ENCODE measurements at regions not wholly inside any gene's neighbourhood (a gene's known extent, or its start where the extent isn't known, plus 50 kb on each side); places are given as distances from the start of the nearest gene placed in this dataset.
"Not testable (repeated sequence)": the region's sequence is repeated elsewhere in the genome, so short reads cannot be mapped to it uniquely, and the experiment has no call there.

DNA sequence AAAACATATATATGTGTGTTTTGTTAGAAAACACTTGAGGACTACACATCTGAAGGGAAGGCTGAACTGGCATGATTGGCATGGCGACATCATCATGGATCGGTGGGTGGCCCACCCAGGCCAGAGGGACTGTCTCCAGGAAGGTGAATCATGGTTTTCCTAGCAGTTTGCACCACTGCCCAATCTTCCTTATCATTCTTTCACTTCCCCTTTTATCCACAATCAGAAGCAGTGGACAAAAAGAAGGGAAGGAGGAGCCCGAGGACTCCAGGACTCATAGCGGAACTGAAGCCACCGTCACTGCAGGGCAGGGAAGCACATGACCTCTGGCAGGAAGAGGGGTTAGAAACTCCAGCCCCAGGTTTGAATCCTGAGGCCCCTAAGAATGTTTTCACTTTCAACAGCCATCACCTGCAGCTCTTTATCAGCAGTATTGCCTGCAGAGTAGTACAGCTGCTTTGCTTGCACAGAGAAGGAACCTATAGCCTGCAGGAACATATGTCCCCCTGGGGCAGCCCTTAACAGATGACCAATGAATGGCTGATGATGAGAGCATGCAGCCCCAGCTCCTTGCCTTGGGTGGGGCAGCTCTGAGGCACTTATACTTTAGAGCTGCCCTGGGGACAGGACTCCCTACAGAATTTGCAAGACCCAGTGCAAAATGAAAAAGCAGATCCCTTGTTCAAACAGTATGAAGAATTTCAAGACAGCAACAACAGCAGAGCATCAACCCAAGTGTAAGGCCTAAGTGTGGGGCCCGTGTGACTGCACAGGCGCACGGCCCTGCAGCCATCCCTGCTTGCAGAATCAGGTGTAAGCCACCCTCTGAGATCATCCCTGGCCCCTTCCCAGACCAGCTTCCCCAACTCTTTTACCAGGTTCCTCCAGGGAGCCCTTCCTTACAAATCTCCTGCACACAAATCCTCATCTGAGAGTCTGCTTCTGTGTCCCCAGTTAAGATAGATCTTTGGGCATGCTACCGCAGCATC, 241.8 kb upstream of the IRF2BP2 start:
- peak in 1 of 56 donors; percentile 33 for DNase-seq

- no peak for DNase-seq
Observed at GRCh38 chr1:234849832-234850231, 239.9 kb upstream of the IRF2BP2 start.

DNA sequence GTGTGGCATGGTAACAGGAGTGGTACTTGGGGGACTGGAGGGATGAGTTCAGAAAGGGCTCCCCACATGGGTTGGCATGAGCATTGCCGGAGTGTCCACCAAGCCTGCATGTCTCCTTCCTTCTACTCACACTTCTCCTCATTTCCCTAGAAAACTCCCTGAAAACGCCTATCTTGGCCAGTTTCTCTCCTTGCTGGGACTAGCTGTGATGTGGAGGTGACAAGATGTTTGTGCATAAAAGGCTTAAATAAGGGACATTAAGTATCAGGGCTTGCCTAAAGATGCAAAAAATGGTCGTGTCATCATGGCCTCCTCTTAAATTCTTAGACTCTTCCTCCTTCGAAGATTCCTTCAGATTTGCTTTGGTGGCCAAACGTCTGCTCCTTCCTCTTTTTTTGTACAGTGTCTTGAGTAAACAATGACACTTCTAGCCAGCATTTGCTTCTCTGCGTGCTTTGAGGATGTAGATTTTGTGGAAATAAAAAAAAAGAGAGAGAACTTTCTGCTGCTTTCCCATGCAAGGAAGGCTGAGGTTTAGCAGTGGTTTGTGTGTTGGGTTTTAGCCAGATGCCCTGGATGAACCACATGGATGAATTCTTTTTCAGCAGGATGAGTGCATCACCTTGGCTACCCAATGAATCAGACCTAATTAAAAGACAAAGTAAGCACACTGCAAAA, 239.1 kb upstream of the IRF2BP2 start:
- peak in 8 of 56 donors; percentile 6 to 28 (median 8) for DNase-seq

GRCh38 chr1:234846813-234847212, 236.8 kb upstream of the IRF2BP2 start:
- not testable (repeated sequence) for DNase-seq

GRCh38 chr1:234845836-234846235, 235.9 kb upstream of the IRF2BP2 start:
- no peak for DNase-seq

GRCh38 chr1:234845097-234845660, 235.2 kb upstream of the IRF2BP2 start:
- DNase-seq, result no peak

GRCh38 chr1:234844479-234845031, 234.6 kb upstream of the IRF2BP2 start:
- DNase-seq, result no peak

- no peak for DNase-seq
Observed at GRCh38 chr1:234843946-234844345, 234.0 kb upstream of the IRF2BP2 start.

GRCh38 chr1:234842726-234843641, 233.0 kb upstream of the IRF2BP2 start:
- peak in 12 of 56 donors; percentile 4 to 30 (median 18) for DNase-seq

- peak in 11 of 56 donors; percentile 10 to 41 (median 18) for DNase-seq
Observed at GRCh38 chr1:234841710-234842231, 231.8 kb upstream of the IRF2BP2 start.

GRCh38 chr1:234841281-234841680, 231.3 kb upstream of the IRF2BP2 start:
- DNase-seq, result no peak

DNA sequence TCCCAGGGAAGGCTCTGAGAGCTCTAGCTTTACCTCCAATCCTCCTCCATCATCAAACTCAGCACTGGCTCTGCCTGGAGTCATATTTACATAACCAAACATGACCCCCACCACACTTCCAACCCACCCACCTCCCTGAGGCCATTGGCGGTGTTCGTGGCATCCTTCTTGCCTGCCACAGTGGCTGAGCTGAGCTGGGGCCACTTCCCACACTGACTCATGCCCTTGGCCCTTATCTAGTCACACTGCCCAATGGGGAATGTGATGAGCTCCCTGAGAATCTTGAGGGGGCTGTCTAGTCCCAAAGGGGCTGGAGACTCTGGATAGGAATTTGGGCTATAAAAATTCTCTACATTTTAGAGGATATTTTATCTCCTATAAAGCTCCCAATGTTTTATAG, 230.9 kb upstream of the IRF2BP2 start:
- DNase-seq, result no peak

GRCh38 chr1:234840253-234840652, 230.3 kb upstream of the IRF2BP2 start:
- DNase-seq, result no peak

DNA sequence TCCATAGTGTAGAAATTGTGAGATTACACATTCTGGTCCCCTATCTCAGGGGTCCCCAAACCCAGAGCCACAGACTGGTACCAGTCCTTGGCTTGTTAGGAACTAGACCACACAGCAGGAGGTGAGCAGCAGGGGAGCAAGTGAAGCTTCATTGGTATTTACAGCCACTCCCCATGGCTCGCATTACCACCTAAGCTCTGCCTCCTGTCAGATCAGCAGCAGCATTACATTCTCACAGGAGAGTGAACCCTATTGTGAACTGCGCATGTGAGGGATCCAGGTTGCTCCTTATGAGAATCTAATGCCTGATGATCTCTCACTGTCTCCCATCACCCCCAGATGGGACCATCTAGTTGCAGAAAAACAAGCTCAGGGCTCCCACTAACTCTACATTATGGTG, 229.7 kb upstream of the IRF2BP2 start:
- no peak for DNase-seq

GRCh38 chr1:234838820-234839219, 228.8 kb upstream of the IRF2BP2 start:
- no peak for DNase-seq

DNA sequence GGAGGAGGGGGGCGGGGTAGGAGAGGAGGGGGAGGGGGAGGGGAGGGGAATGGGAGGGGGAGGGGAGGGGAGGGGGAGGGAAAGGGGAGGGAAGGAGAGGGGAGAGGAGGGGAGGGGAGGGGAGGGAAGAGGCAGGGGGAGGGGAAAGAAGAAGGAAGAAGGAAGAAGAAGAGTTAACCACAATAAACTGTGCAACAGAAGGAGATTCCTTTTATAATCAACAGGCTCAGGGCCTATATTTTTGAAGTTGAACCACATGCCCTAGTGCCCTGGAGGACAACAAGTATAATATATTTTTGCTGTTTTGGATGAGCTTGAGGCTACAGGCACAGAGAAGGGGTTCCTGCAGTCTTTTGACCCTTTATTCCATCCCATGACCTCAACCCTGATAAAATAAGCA, 228.2 kb upstream of the IRF2BP2 start:
- no peak for DNase-seq

GRCh38 chr1:234837713-234838112, 227.7 kb upstream of the IRF2BP2 start:
- DNase-seq, result no peak

GRCh38 chr1:234836776-234837357, 226.9 kb upstream of the IRF2BP2 start:
- no peak for DNase-seq

- DNase-seq, result peak in 44 of 56 donors; percentile 8 to 77 (median 48)
Observed at GRCh38 chr1:234836045-234836681, 226.2 kb upstream of the IRF2BP2 start.

All from nucleus accumbens (tissue), 56 donors.